ENCODE measurements at regions not wholly inside any gene's neighbourhood (a gene's known extent, or its start where the extent isn't known, plus 50 kb on each side); places are given as distances from the start of the nearest gene placed in this dataset.

- H3K36me3 ChIP-seq (ENCODE audit: control insufficient read depth in 2 of 2, extremely low read depth in 1 of 2, insufficient read depth in 2 of 2, low read length in 2 of 2), result no peaks in the 10 kb centered on the region
- no peak overlapping the region for H3K4me2 ChIP-seq (ENCODE audit: control insufficient read depth, extremely low read depth, insufficient read depth, low read depth, low read length)
- TF ChIP-seq EZH2 (IDR thresholded peaks at IDR 0.05; ENCODE audit: low read length), result no peak
- TF ChIP-seq, protein P1, sequence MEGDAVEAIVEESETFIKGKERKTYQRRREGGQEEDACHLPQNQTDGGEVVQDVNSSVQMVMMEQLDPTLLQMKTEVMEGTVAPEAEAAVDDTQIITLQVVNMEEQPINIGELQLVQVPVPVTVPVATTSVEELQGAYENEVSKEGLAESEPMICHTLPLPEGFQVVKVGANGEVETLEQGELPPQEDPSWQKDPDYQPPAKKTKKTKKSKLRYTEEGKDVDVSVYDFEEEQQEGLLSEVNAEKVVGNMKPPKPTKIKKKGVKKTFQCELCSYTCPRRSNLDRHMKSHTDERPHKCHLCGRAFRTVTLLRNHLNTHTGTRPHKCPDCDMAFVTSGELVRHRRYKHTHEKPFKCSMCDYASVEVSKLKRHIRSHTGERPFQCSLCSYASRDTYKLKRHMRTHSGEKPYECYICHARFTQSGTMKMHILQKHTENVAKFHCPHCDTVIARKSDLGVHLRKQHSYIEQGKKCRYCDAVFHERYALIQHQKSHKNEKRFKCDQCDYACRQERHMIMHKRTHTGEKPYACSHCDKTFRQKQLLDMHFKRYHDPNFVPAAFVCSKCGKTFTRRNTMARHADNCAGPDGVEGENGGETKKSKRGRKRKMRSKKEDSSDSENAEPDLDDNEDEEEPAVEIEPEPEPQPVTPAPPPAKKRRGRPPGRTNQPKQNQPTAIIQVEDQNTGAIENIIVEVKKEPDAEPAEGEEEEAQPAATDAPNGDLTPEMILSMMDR (optimal IDR thresholded peaks at IDR 0.05 in 1 of 3, IDR thresholded peaks at IDR 0.05 in 1 of 3, conservative IDR thresholded peaks at IDR 0.05 in 1 of 3; ENCODE audit: extremely low read depth in 1 of 3, insufficient read depth in 2 of 3, low read length in 3 of 3), result no peak
- H2AFZ ChIP-seq (ENCODE audit: control insufficient read depth, low read length), result no peak overlapping the region
- H3K9me1 ChIP-seq (ENCODE audit: control insufficient read depth, extremely low read depth, insufficient read depth, low read length), result no peaks in the 10 kb centered on the region
- H3K9ac ChIP-seq (ENCODE audit: control insufficient read depth, extremely low read depth, insufficient read depth, low read length), result no peak overlapping the region
- DNase-seq (ENCODE audit: low read depth, low spot score) (no peak), FAIRE-seq (no peak)
- no peaks in the 10 kb centered on the region for H4K20me1 ChIP-seq (ENCODE audit: control insufficient read depth, extremely low read depth, insufficient read depth, low read length)
- H3K9me3 ChIP-seq (ENCODE audit: control insufficient read depth, low read depth, low read length), result no peaks in the 10 kb centered on the region
- H3K4me1 ChIP-seq (ENCODE audit: control insufficient read depth, extremely low read depth, insufficient read depth, low read length), result no peaks in the 10 kb centered on the region
- no peak overlapping the region for H3K4me3 ChIP-seq (ENCODE audit: control insufficient read depth in 2 of 3, extremely low read depth in 1 of 3, insufficient read depth in 2 of 3, low read depth in 1 of 3, low read length in 3 of 3)
- H3K79me2 ChIP-seq (ENCODE audit: control insufficient read depth, insufficient read depth, low read length), result no peaks in the 10 kb centered on the region
- no peak overlapping the region for H3K27ac ChIP-seq (ENCODE audit: control insufficient read depth, insufficient read depth, low read length)
- H3K27me3 ChIP-seq (ENCODE audit: control insufficient read depth, extremely low read depth, insufficient read depth, low read length), result no peaks in the 10 kb centered on the region
- dilution Hi-C loops (cut with MboI; ENCODE audit: extremely low pct_ligation_motif_present, low sequenced_read_pairs), result no loop called here
Measured at GRCh38 chr3:174651951-174652350, 207.2 kb upstream of the NAALADL2 start.

GRCh38 chr3:174659511-174659910 is 199.6 kb upstream of the NAALADL2 start:
- Histone ChIP-seq H3K9ac (ENCODE audit: control insufficient read depth, extremely low read depth, insufficient read depth, low read length) (no peak overlapping the region), H3K9me3 (ENCODE audit: control insufficient read depth, low read depth, low read length) (no peaks in the 10 kb centered on the region), H3K36me3 (ENCODE audit: control insufficient read depth in 2 of 2, extremely low read depth in 1 of 2, insufficient read depth in 2 of 2, low read length in 2 of 2) (no peaks in the 10 kb centered on the region), H3K79me2 (ENCODE audit: control insufficient read depth, insufficient read depth, low read length) (no peaks in the 10 kb centered on the region), H2AFZ (ENCODE audit: control insufficient read depth, low read length) (no peak overlapping the region), H3K27ac (ENCODE audit: control insufficient read depth, insufficient read depth, low read length) (no peak overlapping the region), H4K20me1 (ENCODE audit: control insufficient read depth, extremely low read depth, insufficient read depth, low read length) (no peaks in the 10 kb centered on the region), H3K27me3 (ENCODE audit: control insufficient read depth, extremely low read depth, insufficient read depth, low read length) (no peaks in the 10 kb centered on the region), H3K4me1 (ENCODE audit: control insufficient read depth, extremely low read depth, insufficient read depth, low read length) (no peaks in the 10 kb centered on the region), H3K9me1 (ENCODE audit: control insufficient read depth, extremely low read depth, insufficient read depth, low read length) (no peaks in the 10 kb centered on the region), H3K4me3 (ENCODE audit: control insufficient read depth in 2 of 3, extremely low read depth in 1 of 3, insufficient read depth in 2 of 3, low read depth in 1 of 3, low read length in 3 of 3) (no peak overlapping the region), H3K4me2 (ENCODE audit: control insufficient read depth, extremely low read depth, insufficient read depth, low read depth, low read length) (no peak overlapping the region)
- DNase-seq (ENCODE audit: low read depth, low spot score), result no peak
- TF ChIP-seq, protein P1 (optimal IDR thresholded peaks at IDR 0.05 in 1 of 3, IDR thresholded peaks at IDR 0.05 in 1 of 3, conservative IDR thresholded peaks at IDR 0.05 in 1 of 3; ENCODE audit: extremely low read depth in 1 of 3, insufficient read depth in 2 of 3, low read length in 3 of 3), result no peak
- TF ChIP-seq EZH2 (IDR thresholded peaks at IDR 0.05; ENCODE audit: low read length), result no peak
- dilution Hi-C loops (cut with MboI; ENCODE audit: extremely low pct_ligation_motif_present, low sequenced_read_pairs), result no loop called here
- FAIRE-seq, result no peak

All from keratinocyte (primary cell).